Gastrocnemius medialis (tissue), 4 donors: ENCODE measurements at regions not wholly inside any gene's neighbourhood (a gene's known extent, or its start where the extent isn't known, plus 50 kb on each side); places are given as distances from the start of the nearest gene placed in this dataset.
A peak's percentile ranks its signal among the peaks of the same experiment; 100 is the strongest.

ENCODE experiments used
- ATAC-seq, 2 donors: fragments of 150-250 bp; one replicate each; pipeline ENCODE4 v1.9.1; 2016
- DNase-seq, 2 donors: peaks; one replicate each; pipeline ENCODE4 v3.0.0-alpha.2; 2019
- H3K27ac ChIP-seq, 4 donors: fragments of 200-600 bp; sonication (generic); 1 replicate in 1 of 4; 2 replicates in 3 of 4; pipeline ENCODE4 v1.5.1; 2016 to 2018; ENCODE audit warnings: mild to moderate bottlenecking in 2 of 4, moderate library complexity in 1 of 4
- H3K27me3 ChIP-seq, 3 donors: fragments of 200-600 bp; sonication (generic) in 2 of 3; 1 replicate in 1 of 3; 2 replicates in 2 of 3; pipeline versions ENCODE4 v1.5.1 to v1.6.0; 2016 to 2019; ENCODE audit warnings: mild to moderate bottlenecking in 1 of 3, moderate library complexity in 1 of 3
- H3K36me3 ChIP-seq, 2 donors: fragments of 200-600 bp; sonication (generic) in 1 of 2; one replicate each; pipeline ENCODE4 v1.5.1; 2017 to 2018
- H3K4me1 ChIP-seq, 2 donors: fragments of 200-600 bp; sonication (generic) in 1 of 2; one replicate each; pipeline ENCODE4 v1.5.1; 2016 to 2017; ENCODE audit warnings: mild to moderate bottlenecking in 2 of 2
- H3K4me3 ChIP-seq, 4 donors: fragments of 200-600 bp; sonication (generic) in 3 of 4; 1 replicate in 1 of 4; 2 replicates in 3 of 4; pipeline ENCODE4 v1.5.1; 2016 to 2019; ENCODE audit warnings: mild to moderate bottlenecking in 2 of 4
- H3K9me3 ChIP-seq, 3 donors: fragments of 200-600 bp; sonication (generic) in 2 of 3; 1 replicate in 1 of 3; 2 replicates in 2 of 3; pipeline ENCODE4 v1.5.1; 2016 to 2019
- CTCF ChIP-seq, 5 experiments: fragments of 450-650 bp in 3 of 5; fragments of 200-600 bp in 2 of 5; sonication (generic) in 2 of 5; IDR thresholded peaks in 4 of 5; conservative IDR thresholded peaks in 1 of 5; 1 replicate in 4 of 5; 2 replicates in 1 of 5; pipeline ENCODE4 v1.5.1; 2016 to 2019; ENCODE audit warnings: antibody characterized with exemption in 5 of 5, mild to moderate bottlenecking in 3 of 5, moderate library complexity in 3 of 5
- POLR2A ChIP-seq, 2 donors: fragments of 450-650 bp; IDR thresholded peaks; one replicate each; pipeline ENCODE4 v1.6.1; 2017; ENCODE audit warnings: antibody characterized with exemption in 2 of 2, mild to moderate bottlenecking in 2 of 2, moderate library complexity in 2 of 2
- in situ Hi-C, 4 donors: fragments of 200-750 bp; cut with MboI; loops; one replicate each; pipeline versions ENCODE4 v1.15.0 to v1.8.0; 2017; ENCODE audit warnings: low sequenced_read_pairs in 4 of 4
- intact Hi-C: fragments of 100-400 bp; cut with DNase I; formaldehyde crosslinking; loops from one replicate; pipeline ENCODE4 v1.15.1; 2023; ENCODE audit warnings: low total_unique reads

GRCh38 chr4:138107023-138107422 is 135.1 kb downstream of the SLC7A11 start:
- no peak for DNase-seq
- TF ChIP-seq CTCF (IDR thresholded peaks at IDR 0.05 in 4 of 5, conservative IDR thresholded peaks at IDR 0.05 in 1 of 5) (no peak), POLR2A (IDR thresholded peaks at IDR 0.05) (no peak)
- Histone ChIP-seq H3K27ac (no peak overlapping the region), H3K27me3 (no peaks in the 10 kb centered on the region), H3K9me3 (no peaks in the 10 kb centered on the region), H3K36me3 (no peaks in the 10 kb centered on the region), H3K4me3 (no peak overlapping the region), H3K4me1 (peaks cover 8 to 10% of the 10 kb centered on the region in 2 donors)
- ATAC-seq: no peak
- intact Hi-C loops (no loop called here), in situ Hi-C loops (no loop called here)

- Histone ChIP-seq H3K27me3 (no peaks in the 10 kb centered on the region), H3K36me3 (no peaks in the 10 kb centered on the region), H3K4me1 (peaks cover 0 to 10% of the 10 kb centered on the region in 2 donors), H3K9me3 (no peaks in the 10 kb centered on the region), H3K4me3 (no peak overlapping the region), H3K27ac (no peak overlapping the region)
- no peak for TF ChIP-seq CTCF (IDR thresholded peaks at IDR 0.05 in 4 of 5, conservative IDR thresholded peaks at IDR 0.05 in 1 of 5)
- no peak for TF ChIP-seq POLR2A (IDR thresholded peaks at IDR 0.05)
- in situ Hi-C loops: no loop called here
- intact Hi-C loops: no loop called here
- DNase-seq (no peak), ATAC-seq (no peak)
Measured at GRCh38 chr4:138105331-138105730, 136.8 kb downstream of the SLC7A11 start.

GRCh38 chr4:138104284-138104680 is 137.9 kb downstream of the SLC7A11 start:
- in situ Hi-C loops: no loop called here

GRCh38 chr4:138103597-138104283 is 138.4 kb downstream of the SLC7A11 start:
- DNase-seq (no peak), ATAC-seq (no peak)
- H3K9me3 ChIP-seq: no peaks in the 10 kb centered on the region
- no peak for TF ChIP-seq CTCF (IDR thresholded peaks at IDR 0.05 in 4 of 5, conservative IDR thresholded peaks at IDR 0.05 in 1 of 5)
- TF ChIP-seq POLR2A (IDR thresholded peaks at IDR 0.05): no peak
- peak overlapping the region in 3 of 4 donors; percentile 3 to 28 (median 19) for H3K4me3 ChIP-seq
- H3K36me3 ChIP-seq: no peaks in the 10 kb centered on the region
- no peaks in the 10 kb centered on the region for H3K27me3 ChIP-seq
- in situ Hi-C loops (no loop called here), intact Hi-C loops (no loop called here)
- peaks cover 0 to 10% of the 10 kb centered on the region in 2 donors for H3K4me1 ChIP-seq
- H3K27ac ChIP-seq: no peak overlapping the region

More at GRCh38 chr4:138104284-138104680, 137.9 kb downstream of the SLC7A11 start:
- Histone ChIP-seq H3K27ac (no peak overlapping the region), H3K27me3 (no peaks in the 10 kb centered on the region), H3K4me1 (peaks cover 0 to 10% of the 10 kb centered on the region in 2 donors), H3K4me3 (peak overlapping the region; percentile 3 to 28 (median 21)), H3K9me3 (no peaks in the 10 kb centered on the region), H3K36me3 (no peaks in the 10 kb centered on the region)
- no peak for DNase-seq
- TF ChIP-seq CTCF (IDR thresholded peaks at IDR 0.05 in 4 of 5, conservative IDR thresholded peaks at IDR 0.05 in 1 of 5) (no peak), POLR2A (IDR thresholded peaks at IDR 0.05) (no peak)
- intact Hi-C loops: no loop called here
- ATAC-seq: peak in 1 of 2 donors; percentile 33
